Stomach (tissue), 4 donors: ENCODE measurements at regions not wholly inside any gene's neighbourhood (a gene's known extent, or its start where the extent isn't known, plus 50 kb on each side); places are given as distances from the start of the nearest gene placed in this dataset.

Experiments used
- CTCF ChIP-seq, 7 experiments: fragments of 450-650 bp in 4 of 7; fragments of 200-600 bp in 3 of 7; sonication (generic) in 3 of 7; IDR thresholded peaks; one replicate each; pipeline ENCODE4 v1.5.1; 2016 to 2019; ENCODE audit warnings: antibody characterized with exemption in 7 of 7, control low read depth in 2 of 7, mild to moderate bottlenecking in 1 of 7
- EP300 ChIP-seq: sonication (generic); formaldehyde crosslinking; IDR thresholded peaks from one replicate; pipeline ENCODE4 v1.6.1; 2017; ENCODE audit warnings: antibody characterized with exemption
- POLR2A ChIP-seq, 4 donors: fragments of 450-650 bp; IDR thresholded peaks; one replicate each; pipeline ENCODE4 v1.6.1; 2016; ENCODE audit warnings: antibody characterized with exemption in 4 of 4, control low read depth in 2 of 4, mild to moderate bottlenecking in 1 of 4, moderate library complexity in 1 of 4
- POLR2AphosphoS5 ChIP-seq, 3 donors: sonication (generic); formaldehyde crosslinking; IDR thresholded peaks; one replicate each; pipeline ENCODE4 v1.6.1; 2016; ENCODE audit warnings: antibody characterized with exemption in 3 of 3

DNA sequence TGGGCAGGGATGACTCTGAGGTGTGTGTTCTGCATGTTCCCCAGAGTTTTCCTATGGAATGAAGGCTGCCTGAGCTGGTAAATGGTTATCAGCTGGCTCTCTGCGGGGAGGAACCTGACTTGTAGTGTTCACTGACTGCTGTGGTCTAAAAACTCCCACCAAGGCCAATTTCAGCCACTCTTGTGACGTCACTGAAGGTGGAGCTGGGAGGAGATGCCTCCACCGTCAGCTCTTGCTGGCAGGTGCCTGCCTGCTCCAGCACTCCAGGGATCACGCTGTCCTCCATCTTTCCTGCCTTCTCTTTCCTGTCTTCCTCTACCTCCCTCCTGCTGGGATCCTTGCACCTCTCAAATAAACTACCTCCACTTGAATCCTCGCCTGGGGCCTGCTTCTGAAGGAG lies 209.5 kb upstream of the HS6ST1 start:
- TF ChIP-seq CTCF (IDR thresholded peaks at IDR 0.05) (no peak), POLR2A (IDR thresholded peaks at IDR 0.05) (no peak), POLR2AphosphoS5 (IDR thresholded peaks at IDR 0.05) (no peak), EP300 (no peak)
